Endothelial cell of umbilical vein (primary cell): ENCODE measurements at regions not wholly inside any gene's neighbourhood (a gene's known extent, or its start where the extent isn't known, plus 50 kb on each side); places are given as distances from the start of the nearest gene placed in this dataset.

Experiments
- BruUV-seq: library from RNA; stranded (reverse); fragments of 400-500 nt; replicated peaks from 2 replicates; lab custom pipeline; 2021; lab: Mats Ljungman, UMichigan
- CTCF ChIA-PET: fragments of 300-600, 350-600 bp; sonication (Branson Sonifier 250); formaldehyde crosslinking; loops from one replicate; lab custom pipeline; 2021; ENCODE audit warnings: antibody characterized with exemption, inconsistent platforms; lab: Charles Lee
- POLR2A ChIA-PET: fragments of 300-600, 350-600 bp; sonication (Branson Sonifier 250); formaldehyde crosslinking; loops from one replicate; lab custom pipeline; 2021; ENCODE audit warnings: antibody characterized with exemption, inconsistent platforms; lab: Charles Lee
- DNase-seq: peaks from one replicate; pipeline ENCODE4 v3.0.0-alpha.2; 2011; ENCODE audit warnings: low read depth, low spot score
- FAIRE-seq: peaks from 2 replicates; lab custom pipeline; 2011; peaks lifted over from hg19 to GRCh38; lab: Jason Lieb, UNC
- H2AFZ ChIP-seq: 2 replicates; pipeline ENCODE4 v1.6.0; 2012; ENCODE audit warnings: low read depth, low read length, control low read depth, inconsistent platforms
- H3K27ac ChIP-seq: 2 replicates; pipeline ENCODE4 v1.5.1; 2011; ENCODE audit warnings: low read depth, mild to moderate bottlenecking, control low read depth, low read length, moderate library complexity; ENCODE audit not compliant: insufficient read depth
- H3K27me3 ChIP-seq, 2 experiments: 2 replicates each; pipeline versions ENCODE4 v1.6.0 to v1.6.1; 2011; ENCODE audit warnings: low read length in 2 of 2, mixed read lengths in 1 of 2; ENCODE audit not compliant: control insufficient read depth in 2 of 2, insufficient read depth in 2 of 2
- H3K36me3 ChIP-seq, 2 experiments: 2 replicates in 1 of 2; 3 replicates in 1 of 2; pipeline ENCODE4 v1.5.1; 2011; ENCODE audit warnings: low read length in 2 of 2, mild to moderate bottlenecking in 1 of 2, moderate library complexity in 1 of 2; ENCODE audit not compliant: control insufficient read depth in 2 of 2, insufficient read depth in 2 of 2; ENCODE audit errors: extremely low read depth in 1 of 2
- H3K4me1 ChIP-seq: 3 replicates; pipeline ENCODE4 v1.5.1; 2011; ENCODE audit warnings: mild to moderate bottlenecking, low read length; ENCODE audit not compliant: control insufficient read depth, insufficient read depth; ENCODE audit errors: extremely low read depth
- H3K4me2 ChIP-seq: 2 replicates; pipeline ENCODE4 v1.6.1; 2011; ENCODE audit warnings: low read length, control low read depth, mixed read lengths; ENCODE audit not compliant: insufficient read depth
- H3K4me3 ChIP-seq, 3 experiments: fragments of 200-600 bp in 1 of 3; sonication (generic), shearing (Covaris generic) in 1 of 3; replicated peaks in 1 of 3; 2 replicates each; pipeline ENCODE4 v1.5.1; 2011 to 2016; ENCODE audit warnings: control low read depth in 3 of 3, low read length in 3 of 3, mild to moderate bottlenecking in 2 of 3, inconsistent platforms in 1 of 3, low read depth in 1 of 3, moderate library complexity in 1 of 3; ENCODE audit not compliant: insufficient read depth in 1 of 3
- H3K79me2 ChIP-seq: 2 replicates; pipeline ENCODE4 v1.6.0; 2012; ENCODE audit warnings: low read length, inconsistent platforms; ENCODE audit not compliant: control insufficient read depth, insufficient read depth
- H3K9ac ChIP-seq: replicated peaks from 2 replicates; pipeline ENCODE3; 2011; ENCODE audit warnings: low read length, control low read depth; ENCODE audit not compliant: insufficient read depth; ENCODE audit errors: extremely low read depth
- H3K9me1 ChIP-seq: replicated peaks from 3 replicates; pipeline ENCODE4 v1.6.0; 2011; ENCODE audit warnings: mild to moderate bottlenecking, low read length; ENCODE audit not compliant: control insufficient read depth, insufficient read depth; ENCODE audit errors: extremely low read depth
- H3K9me3 ChIP-seq: replicated peaks from 2 replicates; pipeline ENCODE4 v1.5.1; 2012; ENCODE audit warnings: low read length, inconsistent platforms; ENCODE audit not compliant: control insufficient read depth, insufficient read depth
- H4K20me1 ChIP-seq: replicated peaks from 2 replicates; pipeline ENCODE3; 2011; ENCODE audit warnings: mild to moderate bottlenecking, low read length; ENCODE audit not compliant: control insufficient read depth, insufficient read depth; ENCODE audit errors: extremely low read depth
- CTCF ChIP-seq, 2 donors: IDR thresholded peaks; 1 replicate in 1 of 2; 2 replicates in 1 of 2; pipeline ENCODE4 v1.5.1; 2011; ENCODE audit warnings: low read length in 2 of 2, mild to moderate bottlenecking in 2 of 2, moderate library complexity in 2 of 2, control low read depth in 1 of 2, inconsistent platforms in 1 of 2, low read depth in 1 of 2; ENCODE audit not compliant: insufficient read depth in 1 of 2; ENCODE audit errors: extremely low read depth in 1 of 2
- EZH2 ChIP-seq: IDR thresholded peaks from 2 replicates; pipeline ENCODE4 v1.6.1; 2012; ENCODE audit warnings: borderline replicate concordance, low read depth, mild to moderate bottlenecking, moderate library complexity, low read length, inconsistent platforms; ENCODE audit not compliant: severe bottlenecking
- FOS ChIP-seq: IDR thresholded peaks from 2 replicates; pipeline ENCODE4 v1.6.1; 2011; ENCODE audit warnings: mild to moderate bottlenecking, low read length, moderate library complexity, borderline replicate concordance; ENCODE audit not compliant: insufficient read depth
- GATA2 ChIP-seq: IDR thresholded peaks from 2 replicates; pipeline ENCODE4 v1.7.0; 2011; ENCODE audit warnings: low read depth, mild to moderate bottlenecking, moderate library complexity, mixed read lengths, low read length; ENCODE audit not compliant: insufficient read length, insufficient read depth
- JUN ChIP-seq: IDR thresholded peaks from 2 replicates; pipeline ENCODE4 v1.6.1; 2011; ENCODE audit warnings: borderline replicate concordance, low read depth; ENCODE audit not compliant: insufficient read length, insufficient read depth
- MAX ChIP-seq: IDR thresholded peaks from 2 replicates; pipeline ENCODE4 v1.6.1; 2011; ENCODE audit not compliant: insufficient read depth, insufficient read length
- MYC ChIP-seq: IDR thresholded peaks from one replicate; pipeline ENCODE4 v1.6.1; 2011; ENCODE audit warnings: mild to moderate bottlenecking, low read depth, low read length
- POLR2A ChIP-seq: IDR thresholded peaks from 2 replicates; pipeline ENCODE4 v1.6.1; 2012; ENCODE audit warnings: low read depth, mild to moderate bottlenecking, control low read depth, low read length
- POLR2AphosphoS5 ChIP-seq: IDR thresholded peaks from 2 replicates; pipeline ENCODE4 v1.6.1; 2012; ENCODE audit warnings: low read depth, mild to moderate bottlenecking, control low read depth, low read length, moderate library complexity; ENCODE audit not compliant: insufficient read depth
- dilution Hi-C: fragments of 300-500 bp; cut with MboI; formaldehyde crosslinking; loops from one replicate; pipeline ENCODE4 v1.15.0; 2019; ENCODE audit warnings: low sequenced_read_pairs; ENCODE audit not compliant: extremely low pct_ligation_motif_present
- intact Hi-C: fragments of 100-400 bp; cut with micrococcal nuclease; formaldehyde crosslinking; loops from one replicate; pipeline ENCODE4 v1.10.0; 2022

- CTCF ChIA-PET: no interaction called here
- peaks cover 4% of the 10 kb centered on the region for H3K9me3 ChIP-seq
- no peak for DNase-seq
- no peak for FAIRE-seq
- dilution Hi-C loops: no loop called here
- no peaks in the 10 kb centered on the region for H3K79me2 ChIP-seq
- no peak overlapping the region for H3K27ac ChIP-seq
- H2AFZ ChIP-seq: no peak overlapping the region
- no peak overlapping the region for H3K4me3 ChIP-seq
- H3K9ac ChIP-seq: no peak overlapping the region
- H4K20me1 ChIP-seq: no peaks in the 10 kb centered on the region
- H3K4me1 ChIP-seq: no peaks in the 10 kb centered on the region
- intact Hi-C loops: no loop called here
- H3K27me3 ChIP-seq: no peaks in the 10 kb centered on the region
- H3K36me3 ChIP-seq: no peaks in the 10 kb centered on the region
- BruUV-seq: no TSS peak
- POLR2A ChIA-PET: no interaction called here
- no peak overlapping the region for H3K4me2 ChIP-seq
- no peaks in the 10 kb centered on the region for H3K9me1 ChIP-seq
- TF ChIP-seq POLR2AphosphoS5: no peak
- TF ChIP-seq CTCF (IDR thresholded peaks at IDR 0.05; ENCODE audit: extremely low read depth in 1 of 2, insufficient read depth in 1 of 2, low read depth in 1 of 2, low read length in 2 of 2): no peak
- TF ChIP-seq MAX: no peak
- TF ChIP-seq EZH2: no peak
- no peak for TF ChIP-seq JUN
- no peak for TF ChIP-seq POLR2A
- TF ChIP-seq FOS: no peak
- no peak for TF ChIP-seq MYC
- TF ChIP-seq GATA2: no peak
Observed at GRCh38 chr20:60467771-60468170, 509.5 kb downstream of the CDH26 start.
